Cardiac muscle cell (in vitro differentiated cells and primary cell): ENCODE measurements at regions not wholly inside any gene's neighbourhood (a gene's known extent, or its start where the extent isn't known, plus 50 kb on each side); places are given as distances from the start of the nearest gene placed in this dataset.

Experiments used
- DNase-seq, 2 donors: peaks; one replicate each; pipeline versions ENCODE4 v3.0.0 to v3.0.0-alpha.2; 2010 to 2017; ENCODE audit warnings: low read depth in 1 of 2, low spot score in 1 of 2
- H3K27ac ChIP-seq: fragments of 200-600 bp; sonication (generic); 2 replicates; pipeline ENCODE4 v1.5.1; 2016
- H3K27me3 ChIP-seq: fragments of 200-600 bp; sonication (generic); 2 replicates; pipeline ENCODE4 v1.6.0; 2016; ENCODE audit warnings: control low read depth
- H3K36me3 ChIP-seq: fragments of 200-600 bp; sonication (generic); 2 replicates; pipeline ENCODE4 v1.5.1; 2016; ENCODE audit warnings: control low read depth
- H3K4me1 ChIP-seq: fragments of 200-600 bp; sonication (generic); 2 replicates; pipeline ENCODE4 v1.8.1; 2017; ENCODE audit warnings: low read depth, mild to moderate bottlenecking, mixed run types
- H3K4me3 ChIP-seq: fragments of 200-600 bp; sonication (generic); 2 replicates; pipeline ENCODE4 v1.5.1; 2016; ENCODE audit warnings: mild to moderate bottlenecking
- H3K9me3 ChIP-seq: fragments of 200-600 bp; sonication (generic); 2 replicates; pipeline ENCODE4 v1.5.1; 2017; ENCODE audit warnings: low read depth, mild to moderate bottlenecking, control low read depth
- CTCF ChIP-seq: IDR thresholded peaks from 2 replicates; pipeline ENCODE4 v1.5.1; 2012; ENCODE audit warnings: low read depth, mild to moderate bottlenecking, low read length

GRCh38 chr5:68032216-68032762 is 183.3 kb upstream of the PIK3R1 start:
- Histone ChIP-seq H3K27me3 (no peaks in the 10 kb centered on the region), H3K27ac (no peak overlapping the region), H3K4me3 (no peak overlapping the region), H3K36me3 (no peaks in the 10 kb centered on the region), H3K4me1 (peaks cover 5% of the 10 kb centered on the region), H3K9me3 (no peaks in the 10 kb centered on the region)
- TF ChIP-seq CTCF, result no peak
- no peak for DNase-seq

GRCh38 chr5:68028131-68028727 is 187.3 kb upstream of the PIK3R1 start:
- Histone ChIP-seq H3K9me3 (no peaks in the 10 kb centered on the region), H3K4me3 (no peak overlapping the region), H3K36me3 (no peaks in the 10 kb centered on the region), H3K27ac (no peak overlapping the region), H3K27me3 (no peaks in the 10 kb centered on the region), H3K4me1 (no peaks in the 10 kb centered on the region)
- peak in 1 of 2 donors; percentile 12 for DNase-seq
- TF ChIP-seq CTCF, result no peak

- H3K4me1 ChIP-seq, result no peaks in the 10 kb centered on the region
- H3K4me3 ChIP-seq, result no peak overlapping the region
- H3K27me3 ChIP-seq, result no peaks in the 10 kb centered on the region
- peak in 1 of 2 donors; percentile 80 for DNase-seq
- no peak overlapping the region for H3K27ac ChIP-seq
- no peaks in the 10 kb centered on the region for H3K9me3 ChIP-seq
- H3K36me3 ChIP-seq, result no peaks in the 10 kb centered on the region
- no peak for TF ChIP-seq CTCF
Observed at GRCh38 chr5:68027519-68027918, 188.0 kb upstream of the PIK3R1 start.

- Histone ChIP-seq H3K27ac (no peak overlapping the region), H3K36me3 (no peaks in the 10 kb centered on the region), H3K4me3 (no peak overlapping the region), H3K27me3 (no peaks in the 10 kb centered on the region), H3K4me1 (no peaks in the 10 kb centered on the region), H3K9me3 (no peaks in the 10 kb centered on the region)
- DNase-seq, result peak in 1 of 2 donors; percentile 26
- no peak for TF ChIP-seq CTCF
Observed at GRCh38 chr5:68026092-68026885, 189.3 kb upstream of the PIK3R1 start.

GRCh38 chr5:68024426-68024825 is 191.1 kb upstream of the PIK3R1 start:
- Histone ChIP-seq H3K27me3 (no peaks in the 10 kb centered on the region), H3K36me3 (no peaks in the 10 kb centered on the region), H3K4me1 (no peaks in the 10 kb centered on the region), H3K9me3 (no peaks in the 10 kb centered on the region), H3K4me3 (no peak overlapping the region), H3K27ac (no peak overlapping the region)
- DNase-seq, result no peak
- no peak for TF ChIP-seq CTCF
